ENCODE measurements at regions not wholly inside any gene's neighbourhood (a gene's known extent, or its start where the extent isn't known, plus 50 kb on each side); places are given as distances from the start of the nearest gene placed in this dataset.

GRCh38 chr4:155616117-155616516, 50.5 kb upstream of the GUCY1A1 start:
- DNase-seq = no peak

GRCh38 chr4:155615081-155615887, 51.4 kb upstream of the GUCY1A1 start:
- no peak for DNase-seq

- DNase-seq = no peak
Measured at GRCh38 chr4:155614111-155614762, 52.4 kb upstream of the GUCY1A1 start.

- DNase-seq = no peak
Measured at GRCh38 chr4:155612074-155612473, 54.6 kb upstream of the GUCY1A1 start.

GRCh38 chr4:155611501-155611900, 55.1 kb upstream of the GUCY1A1 start:
- no peak for DNase-seq

- DNase-seq = no peak
Measured at GRCh38 chr4:155610143-155610542, 56.5 kb upstream of the GUCY1A1 start.

- DNase-seq = no peak
Measured at GRCh38 chr4:155609455-155610059, 57.1 kb upstream of the GUCY1A1 start.

- DNase-seq = no peak
Measured at GRCh38 chr4:155608225-155608885, 58.3 kb upstream of the GUCY1A1 start.

GRCh38 chr4:155607481-155607880, 59.2 kb upstream of the GUCY1A1 start:
- no peak for DNase-seq

- DNase-seq = no peak
Measured at GRCh38 chr4:155604718-155605626, 61.7 kb upstream of the GUCY1A1 start.

- DNase-seq = no peak
Measured at GRCh38 chr4:155603360-155603891, 63.2 kb upstream of the GUCY1A1 start.

GRCh38 chr4:155602351-155603140, 64.1 kb upstream of the GUCY1A1 start:
- no peak for DNase-seq

GRCh38 chr4:155600244-155600643, 66.4 kb upstream of the GUCY1A1 start:
- DNase-seq = no peak

GRCh38 chr4:155599596-155599995, 67.1 kb upstream of the GUCY1A1 start:
- DNase-seq = no peak

- DNase-seq = no peak
Measured at GRCh38 chr4:155599085-155599484, 67.6 kb upstream of the GUCY1A1 start.

GRCh38 chr4:155597933-155598451, 68.7 kb upstream of the GUCY1A1 start:
- DNase-seq = no peak

- DNase-seq = no peak
Measured at GRCh38 chr4:155597281-155597680, 69.4 kb upstream of the GUCY1A1 start.

GRCh38 chr4:155593793-155594192, 72.9 kb upstream of the GUCY1A1 start:
- DNase-seq = no peak

- DNase-seq = no peak
Measured at GRCh38 chr4:155592938-155593297, 73.7 kb upstream of the GUCY1A1 start.

- DNase-seq = no peak
Measured at GRCh38 chr4:155592179-155592937, 74.3 kb upstream of the GUCY1A1 start.
